Caco-2 (cell line): ENCODE measurements at regions not wholly inside any gene's neighbourhood (a gene's known extent, or its start where the extent isn't known, plus 50 kb on each side); places are given as distances from the start of the nearest gene placed in this dataset.

Experiments used
- BruUV-seq: library from RNA; stranded (reverse); fragments of 400-500 nt; replicated peaks from 2 replicates; lab custom pipeline; 2021; lab: Mats Ljungman, UMichigan
- CTCF ChIA-PET: fragments of 300-600 bp; sonication (Branson Sonifier 250); formaldehyde crosslinking; loops from one replicate; lab custom pipeline; 2022; ENCODE audit warnings: antibody characterized with exemption; lab: Charles Lee
- POLR2A ChIA-PET: fragments of 300-600 bp; sonication (Branson Sonifier 250); formaldehyde crosslinking; loops from one replicate; lab custom pipeline; 2022; ENCODE audit warnings: antibody characterized with exemption; lab: Charles Lee
- DNase-seq, 2 experiments: peaks; one replicate each; pipeline versions ENCODE4 v3.0.0 to v3.0.0-alpha.2; 2020 to 2022
- H3K27me3 ChIP-seq: replicated peaks from 2 replicates; pipeline ENCODE4 v1.6.0; 2011; ENCODE audit warnings: low read length; ENCODE audit not compliant: control insufficient read depth, insufficient read depth
- H3K36me3 ChIP-seq: 2 replicates; pipeline ENCODE4 v1.5.1; 2011; ENCODE audit warnings: low read length; ENCODE audit not compliant: control insufficient read depth, insufficient read depth
- H3K4me1 ChIP-seq: fragments of 250-450 bp; sonication (Bioruptor Pico); 2 replicates; pipeline ENCODE4 v1.5.1; 2020; ENCODE audit warnings: mild to moderate bottlenecking
- H3K4me3 ChIP-seq: 2 replicates; pipeline ENCODE4 v1.5.1; 2011; ENCODE audit warnings: low read depth, mild to moderate bottlenecking, control low read depth, low read length
- H3K9me3 ChIP-seq: fragments of 250-450 bp; sonication (Bioruptor Pico); 2 replicates; pipeline ENCODE4 v1.5.1; 2020; ENCODE audit warnings: mild to moderate bottlenecking, moderate library complexity
- H3K27ac Mint-ChIP-seq: one replicate; pipeline ENCODE4 v1.8.0; 2022; ENCODE audit warnings: mixed read lengths; ENCODE audit not compliant: unreplicated experiment
- H3K27me3 Mint-ChIP-seq: one replicate; pipeline ENCODE4 v1.8.0; 2022; ENCODE audit warnings: mixed read lengths; ENCODE audit not compliant: insufficient read depth, unreplicated experiment
- H3K36me3 Mint-ChIP-seq: one replicate; pipeline ENCODE4 v1.8.0; 2022; ENCODE audit warnings: mild to moderate bottlenecking, mixed read lengths; ENCODE audit not compliant: insufficient read depth, unreplicated experiment
- H3K4me1 Mint-ChIP-seq: one replicate; pipeline ENCODE4 v1.8.0; 2022; ENCODE audit warnings: low read depth, mixed read lengths; ENCODE audit not compliant: unreplicated experiment
- H3K4me3 Mint-ChIP-seq: one replicate; pipeline ENCODE4 v1.8.0; 2022; ENCODE audit warnings: mild to moderate bottlenecking, moderate library complexity, mixed read lengths; ENCODE audit not compliant: unreplicated experiment
- H3K9me3 Mint-ChIP-seq: one replicate; pipeline ENCODE4 v1.8.0; 2022; ENCODE audit warnings: mixed read lengths; ENCODE audit not compliant: unreplicated experiment
- CTCF ChIP-seq, 2 experiments: fragments of 200-600 bp in 1 of 2; IDR thresholded peaks; 1 replicate in 1 of 2; 2 replicates in 1 of 2; pipeline versions ENCODE4 v1.5.1 to v1.8.0; 2011 to 2022; ENCODE audit warnings: antibody characterized with exemption in 1 of 2, control low read depth in 1 of 2, inconsistent platforms in 1 of 2, low read depth in 1 of 2, low read length in 1 of 2, mild to moderate bottlenecking in 1 of 2, moderate library complexity in 1 of 2; ENCODE audit not compliant: insufficient read depth in 1 of 2, severe bottlenecking in 1 of 2, unreplicated experiment in 1 of 2
- intact Hi-C: fragments of 100-400 bp; cut with micrococcal nuclease; formaldehyde crosslinking; loops from one replicate; pipeline ENCODE4 v1.10.0; 2022; ENCODE audit not compliant: unreplicated experiment

- H3K4me1 Mint-ChIP-seq, result no peaks in the 10 kb centered on the region
- no peak overlapping the region for H3K27ac Mint-ChIP-seq
- intact Hi-C loops, result no loop called here
- POLR2A ChIA-PET, result no interaction called here
- no peak overlapping the region for H3K4me3 Mint-ChIP-seq
- H3K4me1 ChIP-seq, result no peaks in the 10 kb centered on the region
- BruUV-seq, result no TSS peak
- H3K9me3 Mint-ChIP-seq, result no peaks in the 10 kb centered on the region
- CTCF ChIA-PET, result no interaction called here
- H3K4me3 ChIP-seq, result no peak overlapping the region
- peaks cover 4% of the 10 kb centered on the region; the same call in 1 of the 2 replicates for H3K9me3 ChIP-seq
- no peak for DNase-seq
- H3K27me3 ChIP-seq, result no peaks in the 10 kb centered on the region
- no peaks in the 10 kb centered on the region for H3K36me3 ChIP-seq
- TF ChIP-seq CTCF (IDR thresholded peaks at IDR 0.05; ENCODE audit: insufficient read depth in 1 of 2, low read depth in 1 of 2, low read length in 1 of 2, severe bottlenecking in 1 of 2, unreplicated experiment in 1 of 2), result no peak
- H3K36me3 Mint-ChIP-seq, result no peaks in the 10 kb centered on the region
- H3K27me3 Mint-ChIP-seq, result peaks cover 9% of the 10 kb centered on the region
Measured at GRCh38 chr13:20311596-20311995, 79.5 kb upstream of the GJB6 start.

GRCh38 chr13:20311022-20311421, 78.9 kb upstream of the GJB6 start:
- intact Hi-C loops, result no loop called here
- no peak overlapping the region for H3K4me3 ChIP-seq
- H3K27me3 ChIP-seq, result peaks cover under 1% of the 10 kb centered on the region
- H3K4me1 ChIP-seq, result no peaks in the 10 kb centered on the region
- H3K36me3 ChIP-seq, result no peaks in the 10 kb centered on the region
- Mint-ChIP-seq H3K36me3 (no peaks in the 10 kb centered on the region), H3K4me1 (no peaks in the 10 kb centered on the region), H3K9me3 (no peaks in the 10 kb centered on the region), H3K4me3 (no peak overlapping the region), H3K27ac (no peak overlapping the region), H3K27me3 (peaks cover 9% of the 10 kb centered on the region)
- CTCF ChIA-PET, result no interaction called here
- no peak for TF ChIP-seq CTCF (IDR thresholded peaks at IDR 0.05; ENCODE audit: insufficient read depth in 1 of 2, low read depth in 1 of 2, low read length in 1 of 2, severe bottlenecking in 1 of 2, unreplicated experiment in 1 of 2)
- no TSS peak for BruUV-seq
- POLR2A ChIA-PET, result no interaction called here
- peaks cover 4% of the 10 kb centered on the region; the same call in 1 of the 2 replicates for H3K9me3 ChIP-seq
- no peak for DNase-seq

- intact Hi-C loops, result no loop called here
- ChIA-PET CTCF (no interaction called here), POLR2A (no interaction called here)
- Mint-ChIP-seq H3K9me3 (no peaks in the 10 kb centered on the region), H3K36me3 (no peaks in the 10 kb centered on the region), H3K27me3 (peaks cover 11% of the 10 kb centered on the region), H3K4me3 (no peak overlapping the region), H3K27ac (no peak overlapping the region), H3K4me1 (no peaks in the 10 kb centered on the region)
- Histone ChIP-seq H3K36me3 (no peaks in the 10 kb centered on the region), H3K27me3 (peaks cover 4% of the 10 kb centered on the region), H3K4me3 (no peak overlapping the region), H3K4me1 (no peaks in the 10 kb centered on the region), H3K9me3 (peaks cover 4% of the 10 kb centered on the region; the same call in 1 of the 2 replicates)
- DNase-seq, result no peak
- BruUV-seq, result no TSS peak
- TF ChIP-seq CTCF (IDR thresholded peaks at IDR 0.05; ENCODE audit: insufficient read depth in 1 of 2, low read depth in 1 of 2, low read length in 1 of 2, severe bottlenecking in 1 of 2, unreplicated experiment in 1 of 2), result no peak
Measured at GRCh38 chr13:20306039-20306438, 73.9 kb upstream of the GJB6 start.
